ENCODE measurements at regions not wholly inside any gene's neighbourhood (a gene's known extent, or its start where the extent isn't known, plus 50 kb on each side); places are given as distances from the start of the nearest gene placed in this dataset.

- Histone ChIP-seq H3K27ac (ENCODE audit: insufficient read length, low read depth, low read length) (no peak overlapping the region), H3K27me3 (ENCODE audit: insufficient read depth, low read length) (no peaks in the 10 kb centered on the region), H3K23ac (ENCODE audit: insufficient read length, low read depth, low read length) (no peak overlapping the region), H4K91ac (ENCODE audit: insufficient read length, low read depth, low read length) (no peak overlapping the region), H2AK5ac (ENCODE audit: insufficient read length, low read length) (no peak overlapping the region), H3K4me1 (ENCODE audit: insufficient read depth, low read length) (no peaks in the 10 kb centered on the region; the same call in 1 of the 2 replicates), H3K9ac (ENCODE audit: extremely low read depth, insufficient read length, low read length) (no peak overlapping the region), H3K14ac (ENCODE audit: insufficient read depth, low read length) (no peak overlapping the region), H2BK12ac (ENCODE audit: insufficient read length, low read depth, low read length) (no peak overlapping the region), H2BK120ac (ENCODE audit: low read depth, low read length, poor library complexity, severe bottlenecking) (no peak overlapping the region), H3K56ac (ENCODE audit: insufficient read length, low read depth, low read length) (no peak overlapping the region), H3K9me3 (ENCODE audit: control insufficient read depth, low read depth, low read length) (no peaks in the 10 kb centered on the region), H2BK15ac (ENCODE audit: low read depth, low read length) (no peak overlapping the region), H4K5ac (ENCODE audit: insufficient read length, low read depth, low read length) (no peak overlapping the region), H3K4ac (ENCODE audit: low read depth, low read length) (no peak overlapping the region), H4K8ac (replicated peaks; ENCODE audit: insufficient read length, low read depth, low read length) (no peak overlapping the region), H3K79me1 (ENCODE audit: insufficient read depth, low read depth, low read length, poor library complexity, severe bottlenecking) (no peaks in the 10 kb centered on the region), H2BK20ac (ENCODE audit: low read depth, low read length, poor library complexity, severe bottlenecking) (no peak overlapping the region), H2AFZ (ENCODE audit: low read length) (no peak overlapping the region), H3K79me2 (ENCODE audit: insufficient read depth, low read length) (no peaks in the 10 kb centered on the region), H4K20me1 (ENCODE audit: control insufficient read depth, insufficient read depth, insufficient read length) (no peaks in the 10 kb centered on the region), H3T11ph (ENCODE audit: low read length) (no peak overlapping the region), H2BK5ac (ENCODE audit: insufficient read length, low read length) (no peak overlapping the region), H3K23me2 (ENCODE audit: insufficient read length, low read depth, low read length, poor library complexity, severe bottlenecking) (no peaks in the 10 kb centered on the region), H3K18ac (ENCODE audit: insufficient read length, low read depth, low read length) (no peak overlapping the region), H3K4me2 (ENCODE audit: insufficient read depth, insufficient read length, low read length) (no peak overlapping the region)
- WGBS (ENCODE audit: extremely low coverage, insufficient read length, low lambda C conversion rate): no CpG with 5 or more reads among the region's 11 CpGs
- H3K27ac Mint-ChIP-seq: peak overlapping the region in 1 of 3 experiments; percentile 65; a peak in 1 of 7 replicates
- no peaks in the 10 kb centered on the region for H3K9me3 Mint-ChIP-seq
- peaks cover 2 to 5% of the 10 kb centered on the region in 2 experiments; a peak in 2 of 4 replicates for H3K4me1 Mint-ChIP-seq
- no peak for DNase-seq
- TF ChIP-seq, protein P1, sequence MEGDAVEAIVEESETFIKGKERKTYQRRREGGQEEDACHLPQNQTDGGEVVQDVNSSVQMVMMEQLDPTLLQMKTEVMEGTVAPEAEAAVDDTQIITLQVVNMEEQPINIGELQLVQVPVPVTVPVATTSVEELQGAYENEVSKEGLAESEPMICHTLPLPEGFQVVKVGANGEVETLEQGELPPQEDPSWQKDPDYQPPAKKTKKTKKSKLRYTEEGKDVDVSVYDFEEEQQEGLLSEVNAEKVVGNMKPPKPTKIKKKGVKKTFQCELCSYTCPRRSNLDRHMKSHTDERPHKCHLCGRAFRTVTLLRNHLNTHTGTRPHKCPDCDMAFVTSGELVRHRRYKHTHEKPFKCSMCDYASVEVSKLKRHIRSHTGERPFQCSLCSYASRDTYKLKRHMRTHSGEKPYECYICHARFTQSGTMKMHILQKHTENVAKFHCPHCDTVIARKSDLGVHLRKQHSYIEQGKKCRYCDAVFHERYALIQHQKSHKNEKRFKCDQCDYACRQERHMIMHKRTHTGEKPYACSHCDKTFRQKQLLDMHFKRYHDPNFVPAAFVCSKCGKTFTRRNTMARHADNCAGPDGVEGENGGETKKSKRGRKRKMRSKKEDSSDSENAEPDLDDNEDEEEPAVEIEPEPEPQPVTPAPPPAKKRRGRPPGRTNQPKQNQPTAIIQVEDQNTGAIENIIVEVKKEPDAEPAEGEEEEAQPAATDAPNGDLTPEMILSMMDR (conservative IDR thresholded peaks at IDR 0.05): no peak
- H3K36me3 Mint-ChIP-seq (ENCODE audit: insufficient read depth in 1 of 3, low read depth in 3 of 3): 0 out of 7 replicates have a peak, but pooled peaks cover 0 to 3% (median 0%) of the 10 kb centered on the region in 3 experiments
- H3K4me3 Mint-ChIP-seq: no peak overlapping the region
- no peaks in the 10 kb centered on the region for H3K27me3 Mint-ChIP-seq (ENCODE audit: low read depth)
Measured at GRCh38 chr6:9801249-9801754, 613.6 kb downstream of the TFAP2A start.

All from H9 (cell line).